HG02623 (cell line): ENCODE measurements at regions not wholly inside any gene's neighbourhood (a gene's known extent, or its start where the extent isn't known, plus 50 kb on each side); places are given as distances from the start of the nearest gene placed in this dataset.

Experiments used
- ATAC-seq: cut with Tn5 transposase; IDR thresholded peaks from one replicate; pipeline ENCODE4 v1.9.1; 2021; ENCODE audit warnings: moderate library complexity; ENCODE audit not compliant: unreplicated experiment

DNA sequence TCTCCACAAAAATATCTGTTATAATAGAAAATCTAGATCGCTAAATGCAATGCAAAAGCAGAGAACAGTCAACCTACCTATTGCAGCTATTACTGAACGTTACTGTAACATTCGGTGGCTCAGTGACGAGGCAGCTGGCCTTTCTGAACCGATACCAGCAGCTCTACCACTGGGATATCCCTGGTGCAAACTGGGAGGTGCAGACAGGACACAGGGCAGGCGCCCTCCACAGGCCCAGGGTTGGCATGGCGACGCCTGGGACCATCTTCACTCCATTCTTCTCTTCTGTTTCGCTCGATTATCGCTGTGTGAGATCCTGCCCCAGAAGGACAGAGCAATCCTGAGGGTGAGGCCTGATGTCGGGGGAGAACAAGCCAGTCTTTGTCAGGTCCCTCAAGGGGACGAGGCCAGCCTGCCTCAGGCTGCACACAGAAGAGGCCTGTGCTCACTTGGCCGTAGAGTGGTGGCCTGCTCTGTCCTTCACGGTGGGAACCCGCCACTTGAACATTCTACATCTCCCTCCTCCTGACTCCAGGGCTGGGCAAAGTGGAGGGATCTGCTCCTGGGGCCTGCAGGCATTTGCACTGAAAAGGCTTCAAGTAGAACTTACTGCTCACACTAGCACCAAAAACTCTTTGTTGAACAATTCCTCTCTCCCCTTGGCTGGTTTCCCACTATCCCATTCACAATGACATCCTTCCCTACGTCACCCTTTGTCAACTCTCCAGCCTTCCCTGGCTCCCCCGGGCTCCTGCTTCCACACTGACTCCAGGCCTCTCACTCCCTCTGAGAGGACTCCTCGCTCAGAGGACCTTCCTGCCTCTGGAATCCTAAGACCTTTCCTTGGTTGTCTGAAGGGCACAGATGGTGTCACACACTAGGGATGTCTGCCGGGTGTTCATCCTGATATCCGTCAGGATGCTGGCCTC is 49.7 kb downstream of the CYRIA start:
- ATAC-seq: no peak

DNA sequence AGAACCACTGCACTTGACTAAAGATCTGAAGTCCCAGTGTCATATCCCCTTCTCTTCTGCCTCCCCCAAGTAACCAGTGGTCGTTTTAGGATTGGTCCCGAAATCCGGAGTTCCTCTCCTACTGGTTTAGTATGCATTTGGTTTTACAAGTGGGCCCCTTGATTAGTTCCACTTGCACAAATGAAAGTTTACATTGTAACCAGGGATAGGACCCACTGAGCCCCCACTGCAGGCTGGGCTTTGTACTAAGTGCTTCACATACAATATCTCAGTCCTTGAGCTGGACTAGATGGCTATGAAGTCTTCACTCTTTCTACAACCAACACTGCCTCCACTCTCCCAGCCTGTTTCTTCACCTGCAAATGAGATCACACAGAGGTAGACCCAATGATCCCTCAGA is 50.4 kb downstream of the CYRIA start:
- no peak for ATAC-seq

DNA sequence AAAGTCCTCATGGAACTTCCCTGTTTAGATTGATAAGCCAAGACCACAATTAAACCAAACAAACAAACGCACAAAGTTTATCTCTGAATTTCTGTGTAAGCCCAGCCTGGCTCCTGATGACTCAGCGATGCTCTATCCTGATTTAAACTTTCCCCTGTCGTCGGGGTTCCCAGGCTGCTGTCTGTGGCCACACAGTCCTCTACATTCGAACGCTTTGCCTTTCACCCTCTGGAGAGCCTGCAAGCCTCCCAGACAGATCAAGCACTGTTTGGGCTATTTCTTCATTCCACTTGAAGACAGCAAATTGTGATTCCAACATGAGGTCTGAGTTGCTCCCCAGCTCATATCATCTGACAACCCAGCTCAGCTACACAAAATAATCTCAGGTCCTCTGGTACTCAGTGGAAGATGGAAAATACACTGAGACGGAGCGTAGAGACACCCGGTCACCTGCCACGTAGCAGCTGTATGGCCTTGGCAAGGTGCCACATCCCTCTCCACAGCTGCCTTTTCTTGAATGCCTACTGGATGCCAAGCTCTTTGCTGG is 51.2 kb downstream of the CYRIA start:
- no peak for ATAC-seq

DNA sequence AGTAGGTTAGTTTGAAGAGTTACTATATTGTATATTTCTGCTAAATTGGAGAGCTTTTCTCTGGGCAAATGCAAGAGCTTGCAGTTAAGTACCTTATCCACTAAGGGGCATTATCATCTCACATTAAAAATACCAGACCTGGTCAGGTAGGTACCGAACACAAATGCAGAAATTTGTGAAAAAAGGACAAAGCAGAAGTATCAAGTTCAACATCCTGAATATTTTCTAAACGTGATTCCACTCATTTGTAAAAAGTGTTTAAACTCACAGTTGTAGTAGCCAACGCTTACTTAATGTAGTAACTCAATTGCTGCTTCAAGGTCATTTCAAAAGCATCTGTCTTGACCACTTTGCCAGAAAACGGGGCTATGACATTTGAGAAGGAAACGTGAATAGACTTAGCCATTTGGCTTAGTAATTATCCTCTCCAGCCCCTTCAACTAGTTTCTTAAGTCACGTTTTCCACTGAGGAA is 52.1 kb downstream of the CYRIA start:
- no peak for ATAC-seq

DNA sequence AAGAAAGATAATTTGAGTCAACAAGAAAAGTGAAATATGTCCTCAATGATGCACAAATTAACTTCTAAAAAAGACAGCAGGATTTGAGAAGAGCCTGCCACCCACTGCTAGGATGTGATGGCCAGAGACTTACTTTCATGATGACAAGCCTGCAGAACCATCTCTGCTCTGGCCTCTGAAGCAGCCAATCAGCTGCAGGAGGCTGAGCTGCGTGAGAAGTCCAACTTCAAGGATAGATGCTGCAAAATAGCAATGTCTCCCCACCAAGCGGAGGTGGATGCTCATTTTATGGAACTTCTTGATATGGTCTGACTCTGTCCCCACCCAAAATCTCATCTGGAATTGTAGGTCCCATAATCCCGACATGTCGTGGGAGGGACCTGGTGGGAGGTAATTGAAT is 53.1 kb downstream of the CYRIA start:
- no peak for ATAC-seq

DNA sequence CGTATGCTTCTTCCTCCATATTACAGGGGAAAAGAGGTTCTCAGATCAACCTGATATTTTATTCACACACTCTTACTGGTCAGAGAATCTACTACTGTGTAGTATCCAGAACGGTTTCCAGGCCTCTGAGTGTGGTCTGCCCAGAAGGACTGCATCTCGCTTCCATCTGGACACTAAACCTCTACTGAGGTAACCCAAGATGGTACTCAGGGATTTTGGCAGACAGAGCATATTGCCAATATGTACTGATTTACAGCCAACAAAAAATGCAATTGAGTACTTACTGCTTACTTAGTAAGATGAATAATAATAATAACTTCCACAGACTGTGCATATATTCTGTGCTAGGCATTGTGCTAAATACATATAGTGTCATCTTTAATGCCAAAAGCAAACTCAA is 55.8 kb downstream of the CYRIA start:
- ATAC-seq: no peak

DNA sequence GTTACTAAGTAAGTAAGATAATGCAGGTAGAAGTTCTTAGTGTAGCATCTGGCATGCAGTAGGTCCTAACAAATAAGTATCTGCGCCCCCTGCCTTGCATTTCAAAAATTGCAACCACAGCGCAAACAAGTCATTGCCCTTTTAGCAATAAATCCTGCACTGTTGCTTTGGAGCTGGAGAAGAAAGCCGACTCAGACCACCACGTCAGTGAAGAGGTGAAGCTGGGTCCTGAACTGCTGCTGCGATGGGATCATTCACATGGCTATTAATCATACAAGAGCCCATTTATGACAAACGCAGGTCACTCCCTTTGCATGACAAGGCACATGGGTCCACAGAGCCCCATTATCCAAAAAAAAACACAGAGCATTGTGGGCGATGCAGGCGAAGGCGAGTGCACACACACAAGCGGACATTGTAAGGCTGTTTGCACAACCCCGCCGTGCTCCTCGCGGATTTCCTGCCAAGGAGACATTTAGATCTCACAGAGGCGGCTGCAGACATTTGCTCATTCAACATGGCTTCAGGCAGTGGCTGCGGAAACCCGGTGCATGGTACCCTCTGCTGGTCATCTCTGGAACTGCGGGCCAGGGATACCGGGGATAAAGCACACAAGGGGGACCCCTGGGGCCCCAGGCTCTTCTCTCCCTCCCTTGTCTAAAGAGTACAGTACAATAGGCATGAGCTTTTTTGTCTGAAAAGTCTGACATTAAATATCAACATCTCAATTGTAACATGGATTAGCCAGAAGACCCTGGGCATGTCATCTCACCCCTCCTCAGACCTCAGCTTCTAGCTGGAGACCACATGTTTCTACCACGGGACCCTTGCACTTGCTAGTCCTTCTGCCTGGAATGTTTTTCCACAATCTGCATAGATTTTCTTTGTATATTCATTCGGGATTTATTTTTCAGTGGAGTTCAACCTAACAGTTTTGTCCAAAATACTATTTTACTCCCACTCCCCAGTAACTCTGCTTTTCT is 56.7 kb downstream of the CYRIA start:
- peak; percentile 87 for ATAC-seq

DNA sequence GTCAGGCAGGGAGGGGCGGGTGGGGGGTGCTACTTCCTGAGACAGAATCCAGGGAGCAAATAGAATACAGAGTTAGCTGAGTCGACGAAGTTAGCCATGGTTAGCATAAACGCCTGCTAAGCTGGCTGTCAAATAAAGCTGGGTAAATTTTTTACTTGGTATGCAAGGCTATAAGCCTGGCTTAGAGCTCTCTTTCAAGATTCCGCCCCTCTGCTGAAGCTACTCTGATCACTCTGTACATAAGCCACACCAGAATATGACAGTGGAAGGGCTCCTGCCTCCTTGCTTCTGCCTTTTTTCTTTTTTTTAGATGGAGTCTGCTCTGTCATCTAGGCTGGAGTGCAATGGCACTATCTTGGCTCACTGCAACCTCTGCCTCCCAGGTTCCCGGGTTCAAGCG is 58.3 kb downstream of the CYRIA start:
- ATAC-seq: no peak

DNA sequence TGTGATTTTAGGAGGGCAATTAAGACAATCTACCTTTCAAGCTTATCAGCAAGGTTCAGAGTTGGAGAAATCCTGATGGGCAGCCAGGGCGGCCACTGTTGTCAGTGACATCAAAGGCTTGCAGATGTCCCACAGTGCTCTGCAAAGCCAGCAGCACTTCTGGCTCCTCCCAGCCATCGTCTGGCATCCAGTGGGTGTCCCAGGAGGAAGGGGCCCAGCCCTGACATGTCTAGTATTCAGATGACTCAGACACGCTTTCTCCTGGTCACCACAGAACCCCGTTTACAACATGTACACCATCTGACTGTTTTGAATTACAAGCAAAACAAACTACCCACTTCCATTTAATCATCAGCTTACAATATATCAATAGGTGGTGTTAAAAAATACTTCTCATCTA is 61.4 kb downstream of the CYRIA start:
- ATAC-seq: no peak

DNA sequence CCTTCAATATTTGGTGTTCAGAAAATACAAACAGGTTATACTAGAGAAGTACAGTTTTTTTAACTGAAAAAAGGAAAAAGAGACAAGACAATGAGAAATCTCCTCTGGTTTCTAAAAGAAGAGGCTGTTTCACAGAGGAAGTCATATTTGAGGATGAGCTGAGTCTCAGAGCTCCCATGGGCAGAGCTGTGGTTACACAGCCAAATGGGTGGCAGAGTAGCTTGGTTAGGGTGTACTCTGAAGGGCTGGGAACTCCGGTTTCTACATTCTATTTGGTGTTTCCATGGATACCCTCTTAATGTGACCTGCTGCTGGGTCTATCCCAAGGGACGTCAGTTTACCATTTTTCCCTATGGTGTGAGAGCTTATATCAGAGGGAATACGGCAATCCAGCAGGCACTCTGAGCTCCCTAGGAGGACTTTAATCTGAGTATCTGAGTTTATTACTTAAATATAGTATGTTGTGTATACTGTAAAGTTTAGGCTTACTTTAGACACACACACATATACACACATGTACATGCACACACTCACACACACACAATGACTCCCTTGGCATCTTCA is 74.2 kb downstream of the CYRIA start:
- ATAC-seq: no peak

DNA sequence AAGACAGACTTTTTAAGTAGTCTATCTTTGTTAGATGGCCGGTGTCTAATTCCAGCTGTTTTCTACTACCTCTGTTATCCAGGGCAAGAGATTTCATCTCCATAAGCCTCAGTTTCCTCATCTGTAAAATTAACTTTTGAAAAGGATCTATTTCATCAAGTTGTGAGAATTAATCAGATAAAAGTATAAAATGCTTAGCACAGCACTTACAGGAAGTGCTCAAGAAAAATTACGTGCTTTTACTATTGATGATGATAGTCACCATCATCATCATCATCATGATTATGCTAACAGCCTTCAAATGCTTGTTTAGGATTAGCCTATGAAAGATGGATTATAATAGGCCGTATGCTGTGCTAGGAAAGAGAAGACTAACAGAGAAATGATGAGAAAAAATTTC is 76.2 kb downstream of the CYRIA start:
- no peak for ATAC-seq

DNA sequence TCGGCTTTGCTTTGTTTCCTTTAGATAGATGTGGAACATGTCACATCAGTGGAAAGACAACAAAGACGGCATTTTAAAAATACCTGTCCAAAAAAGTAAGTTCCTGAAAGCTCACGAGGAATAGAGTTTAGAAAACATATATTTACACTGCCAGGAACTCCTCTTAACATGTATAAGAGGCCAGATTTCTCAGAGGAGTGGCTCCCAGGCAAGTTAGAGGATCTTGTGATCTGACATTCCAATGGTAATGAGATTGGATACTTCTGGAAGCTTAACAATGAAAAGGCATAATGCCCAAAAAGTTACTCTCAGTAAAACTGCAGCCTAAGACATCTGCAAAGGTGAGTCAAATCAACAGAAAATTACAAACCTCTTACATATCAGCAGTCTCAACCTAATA is 77.1 kb downstream of the CYRIA start:
- no peak for ATAC-seq

DNA sequence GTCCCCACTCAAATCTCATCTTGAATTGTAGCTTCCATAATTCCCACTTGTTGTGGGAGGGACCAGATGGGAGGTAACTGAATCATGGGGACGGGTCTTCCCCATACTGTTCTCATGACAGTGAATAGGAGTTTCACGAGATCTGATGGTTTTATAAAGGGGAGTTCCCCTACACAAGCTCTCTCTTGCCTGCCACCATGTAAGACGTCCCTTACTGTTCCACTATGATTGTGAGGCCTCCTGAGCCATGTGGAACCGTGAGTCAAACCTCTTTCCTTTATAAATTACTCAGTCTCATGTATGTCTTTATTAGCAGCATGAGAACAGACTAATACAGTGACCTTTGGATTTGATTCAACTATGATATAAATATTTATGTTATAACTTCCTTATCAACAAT is 78.0 kb downstream of the CYRIA start:
- ATAC-seq: no peak

DNA sequence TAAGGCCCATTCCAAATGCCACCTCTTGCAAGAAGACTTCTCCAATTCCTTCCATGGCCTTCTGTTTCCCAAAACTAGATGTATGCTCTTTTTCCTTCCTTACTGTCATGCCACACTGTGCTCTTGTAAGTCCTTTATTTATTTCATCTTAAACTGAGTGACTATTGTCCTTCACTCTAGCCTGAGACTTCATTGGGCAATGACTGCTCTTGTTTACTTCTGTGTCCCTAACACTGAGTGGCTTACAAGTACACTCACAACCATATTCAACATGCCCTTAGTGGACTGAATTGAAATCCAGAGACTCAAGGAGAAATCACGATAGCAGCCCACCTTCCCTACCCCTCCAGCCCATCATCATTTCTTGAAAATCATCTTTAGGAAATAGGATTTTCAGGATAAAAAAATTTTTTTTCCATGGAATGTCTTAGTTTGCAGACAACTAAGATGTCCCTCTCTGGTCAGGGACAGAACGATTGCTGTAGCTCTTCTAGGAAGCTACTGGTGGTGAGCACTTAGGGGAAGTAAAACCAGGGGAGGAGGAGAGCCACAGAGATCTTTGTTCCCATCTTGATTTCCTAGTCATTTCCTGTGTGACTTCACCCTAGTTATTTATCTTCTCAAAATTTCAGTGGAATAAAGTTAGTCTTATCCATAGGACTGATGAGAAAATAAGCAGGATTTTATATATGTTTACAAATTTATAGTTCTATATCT is 80.7 kb downstream of the CYRIA start:
- no peak for ATAC-seq

DNA sequence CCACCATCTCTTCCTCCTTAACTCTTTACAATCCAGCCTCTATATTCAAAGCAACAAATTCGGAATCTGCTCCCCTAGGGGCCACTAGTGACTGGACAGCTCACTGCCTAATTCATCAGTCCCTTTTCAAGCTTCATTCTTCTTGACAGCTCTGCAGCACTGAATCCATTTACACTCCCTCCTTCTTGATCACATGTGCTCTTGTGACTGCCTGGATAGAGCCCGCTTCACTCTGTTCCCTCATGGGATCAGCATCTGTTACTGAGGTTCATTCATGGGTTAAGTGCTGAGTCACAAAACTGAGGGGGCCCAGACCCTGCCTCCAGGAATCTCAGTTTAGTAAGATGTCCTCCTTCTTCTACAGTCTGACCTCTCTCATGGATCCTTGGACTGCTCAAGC is 81.5 kb downstream of the CYRIA start:
- ATAC-seq: no peak

DNA sequence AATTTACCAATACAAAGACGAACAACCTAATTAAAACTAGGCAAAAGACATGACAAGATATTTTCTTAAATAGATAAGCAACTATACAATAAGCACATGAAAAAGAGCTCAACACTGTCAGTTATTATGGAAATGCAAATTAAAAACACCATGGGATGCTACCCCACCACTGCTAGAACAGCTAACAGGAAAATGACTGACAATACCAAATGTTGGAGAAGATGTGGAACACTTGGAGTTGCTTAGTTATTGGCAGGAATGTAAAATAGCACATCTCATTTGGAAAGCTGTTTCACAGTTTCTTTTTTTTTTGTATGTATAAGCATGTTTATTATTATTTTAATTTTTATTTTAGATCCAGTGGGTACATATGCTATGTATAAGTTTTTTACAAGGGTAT is 84.4 kb downstream of the CYRIA start:
- ATAC-seq: no peak

DNA sequence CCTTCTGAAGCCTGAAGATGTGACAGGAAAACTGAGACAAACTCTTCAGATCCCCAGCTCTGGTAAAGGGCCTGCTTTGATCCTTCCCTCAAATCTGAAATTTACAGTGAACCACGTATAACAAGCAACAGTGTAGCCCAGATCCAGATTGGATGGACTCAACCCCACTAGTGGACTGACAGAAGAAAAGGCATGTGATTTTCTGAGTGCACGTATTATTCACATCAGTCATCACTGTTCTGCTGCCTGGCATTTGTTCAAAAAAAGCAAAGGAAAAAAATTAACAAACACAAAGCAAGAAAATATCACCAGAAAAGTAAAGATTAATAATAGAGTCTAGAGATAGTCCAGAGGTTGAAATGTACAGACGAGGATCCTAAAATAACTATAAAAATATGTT is 87.6 kb downstream of the CYRIA start:
- ATAC-seq: no peak

DNA sequence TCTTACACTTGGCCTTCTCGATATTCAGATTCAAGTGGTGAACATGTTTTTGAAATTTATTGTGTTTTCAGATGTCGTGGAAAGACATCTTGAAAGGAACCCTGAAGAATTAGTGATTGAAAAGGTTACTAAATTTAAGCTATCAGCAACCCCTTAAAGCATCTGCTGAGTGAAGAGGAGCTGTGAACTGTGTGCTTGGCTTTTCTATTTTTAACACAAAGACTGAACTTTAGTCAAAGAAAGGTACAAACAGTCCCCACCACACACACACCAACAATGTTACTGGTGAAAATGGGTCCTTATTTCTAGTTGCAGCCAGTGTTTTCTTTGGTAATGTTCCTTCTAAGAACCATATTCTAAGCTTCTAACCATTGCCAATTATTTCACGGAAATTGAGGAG is 95.1 kb downstream of the CYRIA start:
- ATAC-seq: no peak

DNA sequence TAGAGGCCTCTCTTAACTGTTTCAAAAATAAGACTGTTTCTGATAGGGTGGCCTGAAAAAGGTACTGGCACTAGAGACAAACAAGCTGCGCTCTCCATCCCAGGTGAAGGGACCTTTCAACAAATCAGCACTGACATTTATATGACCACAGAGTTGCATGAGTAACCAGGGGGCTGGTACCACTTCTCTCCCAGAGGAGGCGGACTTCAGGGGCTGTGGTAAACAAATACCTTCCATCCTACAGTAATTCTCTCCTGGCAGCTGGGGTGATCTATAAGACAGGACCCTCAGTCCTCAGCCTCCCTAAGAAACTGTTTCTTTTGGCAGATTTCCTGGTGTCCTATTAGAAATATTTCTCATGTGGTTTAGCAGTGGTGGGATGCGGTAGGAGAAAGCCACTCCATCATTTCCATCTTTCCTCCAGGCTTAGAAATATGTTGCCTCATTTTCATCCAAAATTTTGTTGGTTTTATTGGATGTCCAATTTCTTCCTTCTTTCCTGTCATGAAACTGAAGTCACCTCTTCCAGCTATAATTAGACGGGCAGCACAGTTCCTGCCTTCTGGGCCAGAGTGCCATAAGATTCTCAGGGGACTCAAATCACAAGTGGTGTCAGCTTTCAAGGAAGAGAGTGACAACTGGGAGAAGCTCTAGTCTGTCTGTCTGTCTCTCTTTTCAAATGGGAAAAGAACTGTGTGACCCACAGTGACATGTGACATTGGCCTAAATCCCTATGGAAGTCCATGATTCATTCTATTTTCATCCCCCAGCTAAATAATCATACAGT is 96.4 kb downstream of the CYRIA start:
- no peak for ATAC-seq

DNA sequence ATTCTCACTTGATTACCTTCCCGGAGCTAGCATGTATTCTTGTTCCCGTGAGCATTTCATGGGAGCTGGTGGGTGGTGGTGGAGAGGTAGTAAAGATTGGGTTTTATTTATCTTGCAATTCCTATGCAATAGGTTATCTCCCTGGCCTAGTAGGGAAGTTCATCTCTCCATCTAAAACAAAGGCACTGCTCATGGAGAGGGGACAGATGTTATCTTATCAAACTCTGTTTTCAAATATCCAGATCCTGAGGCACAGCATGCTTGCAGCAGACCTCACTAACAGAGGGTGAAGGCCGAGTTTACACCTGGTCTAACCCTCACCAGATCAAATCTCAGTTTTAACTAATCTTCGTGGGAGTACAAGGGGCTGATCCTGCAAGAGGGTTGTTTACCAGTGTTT is 98.9 kb downstream of the CYRIA start:
- ATAC-seq: no peak
